ENCODE measurements at regions not wholly inside any gene's neighbourhood (a gene's known extent, or its start where the extent isn't known, plus 50 kb on each side); places are given as distances from the start of the nearest gene placed in this dataset.

DNA sequence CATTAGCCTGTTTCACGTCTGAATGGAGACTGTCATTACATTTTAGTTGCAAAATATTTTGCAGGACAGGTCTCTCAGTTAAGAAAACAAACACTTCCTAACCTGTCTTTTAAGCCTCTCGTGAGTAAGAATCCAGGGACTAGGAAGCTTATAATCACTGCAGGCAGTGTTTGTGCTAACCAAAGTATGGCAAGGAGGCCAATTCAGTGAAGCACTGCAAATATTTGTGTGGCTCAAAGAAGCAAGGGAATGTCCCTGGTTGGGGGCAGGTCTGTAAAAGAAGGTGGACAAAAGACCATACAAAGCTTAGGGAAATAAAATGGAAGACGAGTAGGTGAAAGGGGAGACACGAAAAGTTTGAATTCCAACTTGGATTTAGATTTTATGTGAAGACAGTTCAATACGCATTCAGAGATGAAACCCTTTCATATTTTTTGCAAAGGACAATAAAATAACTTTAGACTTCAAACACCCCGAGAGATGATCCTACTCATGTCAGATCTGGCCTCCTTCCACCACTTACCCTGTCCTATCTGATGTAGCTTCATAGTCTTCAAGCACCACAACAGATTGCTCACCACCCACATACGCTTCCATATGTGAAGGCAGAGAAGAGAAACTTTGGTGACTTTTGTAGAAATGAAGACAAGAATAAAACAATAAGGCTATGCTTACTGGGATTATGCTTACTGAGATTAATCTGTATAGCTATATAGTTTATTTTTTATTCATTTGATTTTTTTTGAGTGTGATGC, 240.9 kb downstream of the TUSC7 start:
- no peak for TF ChIP-seq POLR2A (IDR thresholded peaks at IDR 0.05)
- TF ChIP-seq, protein P1, sequence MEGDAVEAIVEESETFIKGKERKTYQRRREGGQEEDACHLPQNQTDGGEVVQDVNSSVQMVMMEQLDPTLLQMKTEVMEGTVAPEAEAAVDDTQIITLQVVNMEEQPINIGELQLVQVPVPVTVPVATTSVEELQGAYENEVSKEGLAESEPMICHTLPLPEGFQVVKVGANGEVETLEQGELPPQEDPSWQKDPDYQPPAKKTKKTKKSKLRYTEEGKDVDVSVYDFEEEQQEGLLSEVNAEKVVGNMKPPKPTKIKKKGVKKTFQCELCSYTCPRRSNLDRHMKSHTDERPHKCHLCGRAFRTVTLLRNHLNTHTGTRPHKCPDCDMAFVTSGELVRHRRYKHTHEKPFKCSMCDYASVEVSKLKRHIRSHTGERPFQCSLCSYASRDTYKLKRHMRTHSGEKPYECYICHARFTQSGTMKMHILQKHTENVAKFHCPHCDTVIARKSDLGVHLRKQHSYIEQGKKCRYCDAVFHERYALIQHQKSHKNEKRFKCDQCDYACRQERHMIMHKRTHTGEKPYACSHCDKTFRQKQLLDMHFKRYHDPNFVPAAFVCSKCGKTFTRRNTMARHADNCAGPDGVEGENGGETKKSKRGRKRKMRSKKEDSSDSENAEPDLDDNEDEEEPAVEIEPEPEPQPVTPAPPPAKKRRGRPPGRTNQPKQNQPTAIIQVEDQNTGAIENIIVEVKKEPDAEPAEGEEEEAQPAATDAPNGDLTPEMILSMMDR (IDR thresholded peaks at IDR 0.05 in 4 of 5, conservative IDR thresholded peaks at IDR 0.05 in 1 of 5), result no peak

Data from gastrocnemius medialis (tissue), 4 donors.